ENCODE measurements at regions not wholly inside any gene's neighbourhood (a gene's known extent, or its start where the extent isn't known, plus 50 kb on each side); places are given as distances from the start of the nearest gene placed in this dataset.

- no peak for TF ChIP-seq CTCF (IDR thresholded peaks at IDR 0.05; ENCODE audit: insufficient read depth, low read length)
- no peak for TF ChIP-seq POLR2AphosphoS5 (IDR thresholded peaks at IDR 0.05; ENCODE audit: low read depth)
- TF ChIP-seq GABPA (IDR thresholded peaks at IDR 0.05; ENCODE audit: low read depth), result no peak
Measured at GRCh38 chr17:49906531-49907136, 58.8 kb upstream of the TAC4 start.
